ENCODE measurements at regions not wholly inside any gene's neighbourhood (a gene's known extent, or its start where the extent isn't known, plus 50 kb on each side); places are given as distances from the start of the nearest gene placed in this dataset.

GRCh38 chr1:198423673-198424072, 116.8 kb downstream of the ATP6V1G3 start:
- TF ChIP-seq CTCF (conservative IDR thresholded peaks at IDR 0.05): no peak
- no peak for TF ChIP-seq ZFX (IDR thresholded peaks at IDR 0.05)

Data from C4-2B (cell line).